ENCODE measurements at regions not wholly inside any gene's neighbourhood (a gene's known extent, or its start where the extent isn't known, plus 50 kb on each side); places are given as distances from the start of the nearest gene placed in this dataset.

GRCh38 chr6:139920027-139920775, 545.8 kb upstream of the CITED2 start:
- no peak for ATAC-seq (ENCODE audit: low read depth)
- Mint-ChIP-seq H3K9me3 (no peaks in the 10 kb centered on the region), H3K27ac (peak overlapping the region; percentile 61), H3K4me1 (peaks cover 20% of the 10 kb centered on the region), H3K36me3 (ENCODE audit: low read depth) (no peaks in the 10 kb centered on the region), H3K4me3 (peak overlapping the region; percentile 56), H3K27me3 (no peaks in the 10 kb centered on the region)
- intact Hi-C loops (cut with micrococcal nuclease): no loop called here
- ChIA-PET POLR2A (interaction anchor here (1.0 kb wide), 1 partner anchor 11 kb away, joined by 3 read pairs; no protein-coding TSS in a partner anchor), CTCF (no interaction called here)
- no peak for DNase-seq
- no peak for TF ChIP-seq CTCF (IDR thresholded peaks at IDR 0.05)

GRCh38 chr6:139919107-139920026, 544.9 kb upstream of the CITED2 start:
- POLR2A ChIA-PET: interaction anchor here (1.0 kb wide), 2 partner anchors 10 to 545 kb away, joined by 3 read pairs; partner anchors contain the start of gene CITED2
- TF ChIP-seq CTCF (IDR thresholded peaks at IDR 0.05): no peak
- no peak for DNase-seq
- no peaks in the 10 kb centered on the region for H3K27me3 Mint-ChIP-seq
- peaks cover 20% of the 10 kb centered on the region for H3K4me1 Mint-ChIP-seq
- H3K4me3 Mint-ChIP-seq: peak overlapping the region; percentile 56
- CTCF ChIA-PET: no interaction called here
- H3K36me3 Mint-ChIP-seq (ENCODE audit: low read depth): no peaks in the 10 kb centered on the region
- ATAC-seq (ENCODE audit: low read depth): peak; percentile 34
- H3K9me3 Mint-ChIP-seq: no peaks in the 10 kb centered on the region
- peak overlapping the region; percentile 61 for H3K27ac Mint-ChIP-seq
- intact Hi-C loops (cut with micrococcal nuclease): no loop called here

GRCh38 chr6:139917951-139918630, 543.6 kb upstream of the CITED2 start:
- POLR2A ChIA-PET: interaction anchor here (1.0 kb wide), 1 partner anchor 544 kb away, joined by 3 read pairs; the partner anchor contains the start of gene CITED2
- no peak for DNase-seq
- Mint-ChIP-seq H3K4me3 (no peak overlapping the region), H3K4me1 (peaks cover 20% of the 10 kb centered on the region), H3K27ac (no peak overlapping the region), H3K27me3 (no peaks in the 10 kb centered on the region), H3K9me3 (peaks cover 2% of the 10 kb centered on the region), H3K36me3 (ENCODE audit: low read depth) (no peaks in the 10 kb centered on the region)
- no peak for ATAC-seq (ENCODE audit: low read depth)
- intact Hi-C loops (cut with micrococcal nuclease): no loop called here
- no peak for TF ChIP-seq CTCF (IDR thresholded peaks at IDR 0.05)
- CTCF ChIA-PET: no interaction called here

- TF ChIP-seq CTCF (IDR thresholded peaks at IDR 0.05): no peak
- H3K9me3 Mint-ChIP-seq: peaks cover 2% of the 10 kb centered on the region
These were observed 540.5 kb upstream of the CITED2 start for GRCh38 chr6:139914910-139915309.

More at GRCh38 chr6:139914910-139915309, 540.5 kb upstream of the CITED2 start:
- DNase-seq (no peak), ATAC-seq (ENCODE audit: low read depth) (no peak)
- peaks cover 2% of the 10 kb centered on the region for H3K27me3 Mint-ChIP-seq
- POLR2A ChIA-PET: no interaction called here
- no peak overlapping the region for H3K4me3 Mint-ChIP-seq
- CTCF ChIA-PET: no interaction called here
- no peak overlapping the region for H3K27ac Mint-ChIP-seq
- peaks cover 11% of the 10 kb centered on the region for H3K4me1 Mint-ChIP-seq
- H3K36me3 Mint-ChIP-seq (ENCODE audit: low read depth): no peaks in the 10 kb centered on the region
- intact Hi-C loops (cut with micrococcal nuclease): no loop called here
